Mesendoderm (in vitro differentiated cells): ENCODE measurements at regions not wholly inside any gene's neighbourhood (a gene's known extent, or its start where the extent isn't known, plus 50 kb on each side); places are given as distances from the start of the nearest gene placed in this dataset.

Experiments used
- DNase-seq: peaks from one replicate; pipeline ENCODE4 v3.0.0; 2013
- H2AK5ac ChIP-seq: 2 replicates; pipeline ENCODE4 v1.6.1; 2013; ENCODE audit warnings: low read length, inconsistent platforms
- H2BK120ac ChIP-seq: 2 replicates; pipeline ENCODE4 v1.6.1; 2013; ENCODE audit warnings: low read depth, mild to moderate bottlenecking, low read length, moderate library complexity, mixed read lengths
- H2BK15ac ChIP-seq: replicated peaks from 2 replicates; pipeline ENCODE4 v1.6.1; 2013; ENCODE audit warnings: low read depth, mild to moderate bottlenecking, moderate library complexity
- H2BK5ac ChIP-seq: 2 replicates; pipeline ENCODE4 v1.6.1; 2013; ENCODE audit warnings: low read length, inconsistent platforms
- H3K18ac ChIP-seq: 2 replicates; pipeline ENCODE4 v1.6.1; 2013; ENCODE audit warnings: mild to moderate bottlenecking, low read length, mixed read lengths
- H3K23ac ChIP-seq: one replicate; pipeline ENCODE4 v1.6.1; 2013; ENCODE audit warnings: low read length
- H3K27ac ChIP-seq: 2 replicates; pipeline ENCODE4 v1.5.1; 2013; ENCODE audit warnings: low read depth, mild to moderate bottlenecking, inconsistent platforms, low read length, moderate library complexity
- H3K27me3 ChIP-seq: 2 replicates; pipeline ENCODE4 v1.6.1; 2013; ENCODE audit warnings: low read length, control low read depth, mild to moderate bottlenecking, inconsistent platforms; ENCODE audit not compliant: insufficient read depth, poor library complexity
- H3K36me3 ChIP-seq: 2 replicates; pipeline ENCODE4 v1.6.1; 2013; ENCODE audit warnings: low read length, inconsistent platforms; ENCODE audit not compliant: control insufficient read depth, insufficient read depth
- H3K4ac ChIP-seq: one replicate; pipeline ENCODE4 v1.6.1; 2013; ENCODE audit warnings: low read depth, mild to moderate bottlenecking, low read length, moderate library complexity
- H3K4me1 ChIP-seq: 2 replicates; pipeline ENCODE4 v1.6.1; 2013; ENCODE audit warnings: low read depth, low read length, inconsistent platforms; ENCODE audit not compliant: control insufficient read depth
- H3K4me2 ChIP-seq: 2 replicates; pipeline ENCODE4 v1.6.1; 2013; ENCODE audit warnings: low read length
- H3K4me3 ChIP-seq: 2 replicates; pipeline ENCODE4 v1.5.1; 2013; ENCODE audit warnings: mild to moderate bottlenecking, low read length
- H3K56ac ChIP-seq: one replicate; pipeline ENCODE4 v1.6.1; 2013; ENCODE audit warnings: low read length
- H3K79me1 ChIP-seq: 2 replicates; pipeline ENCODE4 v1.6.1; 2013; ENCODE audit warnings: low read length, inconsistent platforms
- H3K79me2 ChIP-seq: 2 replicates; pipeline ENCODE4 v1.6.1; 2013; ENCODE audit warnings: mild to moderate bottlenecking, low read length; ENCODE audit not compliant: control insufficient read depth, insufficient read depth
- H3K9ac ChIP-seq: 2 replicates; pipeline ENCODE4 v1.6.1; 2013; ENCODE audit warnings: low read length, inconsistent platforms
- H4K5ac ChIP-seq: one replicate; pipeline ENCODE4 v1.6.1; 2013; ENCODE audit warnings: low read length
- H4K8ac ChIP-seq: one replicate; pipeline ENCODE4 v1.6.1; 2013; ENCODE audit warnings: low read depth, mild to moderate bottlenecking, control low read depth, low read length, moderate library complexity
- WGBS: extraction: QIAGEN DNeasy Blood & Tissue Kit; methylation state at CpG from one replicate; pipeline ENCODE4 v1.1.7; 2013; ENCODE audit warnings: low lambda C conversion rate, missing lambda C conversion rate; ENCODE audit not compliant: insufficient coverage; ENCODE audit errors: extremely low coverage; 5-methylcytosine and 5-hydroxymethylcytosine counted together

- no CpG with 5 or more reads among the region's 3 CpGs for WGBS
- no peaks in the 10 kb centered on the region for H3K4me1 ChIP-seq
- no peak overlapping the region for H2BK5ac ChIP-seq
- H4K8ac ChIP-seq, result no peak overlapping the region
- H3K79me1 ChIP-seq, result no peaks in the 10 kb centered on the region
- H2AK5ac ChIP-seq, result no peak overlapping the region
- no peak overlapping the region for H2BK120ac ChIP-seq
- no peak overlapping the region for H3K23ac ChIP-seq
- no peaks in the 10 kb centered on the region for H3K79me2 ChIP-seq
- H3K4ac ChIP-seq, result no peak overlapping the region
- no peak overlapping the region for H3K4me3 ChIP-seq
- DNase-seq, result no peak
- H3K18ac ChIP-seq, result no peak overlapping the region
- H3K27ac ChIP-seq, result no peak overlapping the region
- H4K5ac ChIP-seq, result no peak overlapping the region
- no peak overlapping the region for H3K9ac ChIP-seq
- H2BK15ac ChIP-seq, result no peak overlapping the region
- H3K36me3 ChIP-seq, result no peaks in the 10 kb centered on the region
- no peak overlapping the region for H3K4me2 ChIP-seq
- H3K56ac ChIP-seq, result no peak overlapping the region
- no peaks in the 10 kb centered on the region for H3K27me3 ChIP-seq
These were observed 182.8 kb upstream of the SETBP1 start for GRCh38 chr18:44497757-44498490.

- Histone ChIP-seq H2BK120ac (no peak overlapping the region), H4K8ac (no peak overlapping the region), H2AK5ac (no peak overlapping the region), H3K4me2 (no peak overlapping the region), H3K4me1 (no peaks in the 10 kb centered on the region), H3K27me3 (no peaks in the 10 kb centered on the region), H3K23ac (no peak overlapping the region), H3K36me3 (no peaks in the 10 kb centered on the region), H2BK5ac (no peak overlapping the region), H3K79me2 (no peaks in the 10 kb centered on the region), H3K9ac (no peak overlapping the region), H4K5ac (no peak overlapping the region), H3K4ac (no peak overlapping the region), H3K56ac (no peak overlapping the region), H3K79me1 (no peaks in the 10 kb centered on the region), H3K4me3 (no peak overlapping the region), H3K18ac (no peak overlapping the region), H3K27ac (no peak overlapping the region), H2BK15ac (no peak overlapping the region)
- DNase-seq, result no peak
- no CpG with 5 or more reads among the region's 2 CpGs for WGBS
These were observed 179.7 kb upstream of the SETBP1 start for GRCh38 chr18:44500808-44501610.

- Histone ChIP-seq H3K79me2 (no peaks in the 10 kb centered on the region), H2BK15ac (no peak overlapping the region), H3K23ac (no peak overlapping the region), H3K4me1 (no peaks in the 10 kb centered on the region), H3K27me3 (no peaks in the 10 kb centered on the region), H4K8ac (no peak overlapping the region), H3K56ac (no peak overlapping the region), H3K27ac (no peak overlapping the region), H3K9ac (no peak overlapping the region), H3K18ac (no peak overlapping the region), H2AK5ac (no peak overlapping the region), H3K36me3 (no peaks in the 10 kb centered on the region), H3K4me3 (no peak overlapping the region), H2BK120ac (no peak overlapping the region), H3K79me1 (no peaks in the 10 kb centered on the region), H3K4me2 (no peak overlapping the region), H2BK5ac (no peak overlapping the region), H4K5ac (no peak overlapping the region), H3K4ac (no peak overlapping the region)
- no CpG with 5 or more reads among the region's 1 CpG for WGBS
- no peak for DNase-seq
These were observed 178.5 kb upstream of the SETBP1 start for GRCh38 chr18:44502221-44502620.

GRCh38 chr18:44502790-44503189 is 177.9 kb upstream of the SETBP1 start:
- Histone ChIP-seq H3K4me1 (no peaks in the 10 kb centered on the region), H3K9ac (no peak overlapping the region), H3K4ac (no peak overlapping the region), H4K8ac (no peak overlapping the region), H2BK15ac (no peak overlapping the region), H3K56ac (no peak overlapping the region), H4K5ac (no peak overlapping the region), H3K79me1 (no peaks in the 10 kb centered on the region), H3K18ac (no peak overlapping the region), H2BK120ac (no peak overlapping the region), H3K23ac (no peak overlapping the region), H3K4me3 (no peak overlapping the region), H3K27me3 (no peaks in the 10 kb centered on the region), H2AK5ac (no peak overlapping the region), H3K79me2 (no peaks in the 10 kb centered on the region), H3K27ac (no peak overlapping the region), H3K36me3 (no peaks in the 10 kb centered on the region), H3K4me2 (no peak overlapping the region), H2BK5ac (no peak overlapping the region)
- no peak for DNase-seq

GRCh38 chr18:44503854-44504253 is 176.8 kb upstream of the SETBP1 start:
- no CpG with 5 or more reads among the region's 1 CpG for WGBS
- Histone ChIP-seq H3K27me3 (no peaks in the 10 kb centered on the region), H3K79me2 (no peaks in the 10 kb centered on the region), H3K4me1 (no peaks in the 10 kb centered on the region), H3K4ac (no peak overlapping the region), H3K36me3 (no peaks in the 10 kb centered on the region), H3K27ac (no peak overlapping the region), H2AK5ac (no peak overlapping the region), H3K23ac (no peak overlapping the region), H3K79me1 (no peaks in the 10 kb centered on the region), H3K9ac (no peak overlapping the region), H3K4me3 (no peak overlapping the region), H3K18ac (no peak overlapping the region), H4K8ac (no peak overlapping the region), H3K4me2 (no peak overlapping the region), H2BK5ac (no peak overlapping the region), H3K56ac (no peak overlapping the region), H2BK15ac (no peak overlapping the region), H4K5ac (no peak overlapping the region), H2BK120ac (no peak overlapping the region)
- DNase-seq, result no peak
